ENCODE measurements at regions not wholly inside any gene's neighbourhood (a gene's known extent, or its start where the extent isn't known, plus 50 kb on each side); places are given as distances from the start of the nearest gene placed in this dataset.

DNA sequence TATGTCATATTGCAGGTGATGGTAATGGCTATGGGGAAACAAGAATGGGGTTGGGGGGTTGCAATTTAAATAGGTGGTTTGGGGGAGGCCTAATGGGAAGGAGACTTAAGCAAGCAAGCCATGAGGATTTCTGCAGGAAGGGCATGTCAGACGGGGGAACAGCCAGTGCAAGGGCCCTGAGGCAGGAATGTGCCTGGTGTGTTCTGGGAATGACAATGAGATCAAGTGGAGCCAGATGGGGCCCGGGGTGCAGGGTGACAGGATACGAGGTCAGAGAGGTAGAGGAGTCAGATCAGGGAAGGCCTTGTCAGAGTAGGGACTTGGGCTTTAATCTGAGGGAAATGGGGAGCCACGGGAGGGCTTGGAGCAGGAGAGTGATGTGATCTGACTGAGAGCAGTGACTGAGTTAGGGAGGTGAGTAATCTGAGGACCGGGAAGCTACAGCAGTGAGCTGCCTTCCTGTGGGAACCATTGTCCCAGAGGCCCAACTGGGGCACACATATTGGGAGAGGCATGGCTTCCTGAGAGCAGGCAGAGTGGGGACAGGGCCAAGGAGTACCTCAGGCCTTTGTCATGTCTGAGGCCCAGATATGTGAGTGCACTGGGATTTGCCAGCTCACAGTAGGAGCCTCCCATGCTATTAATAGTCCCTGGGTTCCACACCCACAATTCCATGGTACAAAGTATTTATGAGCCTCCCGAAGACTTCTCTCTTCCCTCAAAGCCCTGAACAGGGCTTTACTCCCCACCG lies 139.8 kb downstream of the BCOR start:
- no peak for TF ChIP-seq POLR2AphosphoS5 (IDR thresholded peaks at IDR 0.05)
- TF ChIP-seq, protein P1, sequence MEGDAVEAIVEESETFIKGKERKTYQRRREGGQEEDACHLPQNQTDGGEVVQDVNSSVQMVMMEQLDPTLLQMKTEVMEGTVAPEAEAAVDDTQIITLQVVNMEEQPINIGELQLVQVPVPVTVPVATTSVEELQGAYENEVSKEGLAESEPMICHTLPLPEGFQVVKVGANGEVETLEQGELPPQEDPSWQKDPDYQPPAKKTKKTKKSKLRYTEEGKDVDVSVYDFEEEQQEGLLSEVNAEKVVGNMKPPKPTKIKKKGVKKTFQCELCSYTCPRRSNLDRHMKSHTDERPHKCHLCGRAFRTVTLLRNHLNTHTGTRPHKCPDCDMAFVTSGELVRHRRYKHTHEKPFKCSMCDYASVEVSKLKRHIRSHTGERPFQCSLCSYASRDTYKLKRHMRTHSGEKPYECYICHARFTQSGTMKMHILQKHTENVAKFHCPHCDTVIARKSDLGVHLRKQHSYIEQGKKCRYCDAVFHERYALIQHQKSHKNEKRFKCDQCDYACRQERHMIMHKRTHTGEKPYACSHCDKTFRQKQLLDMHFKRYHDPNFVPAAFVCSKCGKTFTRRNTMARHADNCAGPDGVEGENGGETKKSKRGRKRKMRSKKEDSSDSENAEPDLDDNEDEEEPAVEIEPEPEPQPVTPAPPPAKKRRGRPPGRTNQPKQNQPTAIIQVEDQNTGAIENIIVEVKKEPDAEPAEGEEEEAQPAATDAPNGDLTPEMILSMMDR (IDR thresholded peaks at IDR 0.05): no peak
- TF ChIP-seq POLR2A (IDR thresholded peaks at IDR 0.05): no peak
- Histone ChIP-seq H3K9me3 (peaks cover 0 to 7% of the 10 kb centered on the region in 2 donors), H3K27me3 (peaks cover 0 to 48% of the 10 kb centered on the region in 2 donors), H3K36me3 (no peaks in the 10 kb centered on the region), H3K4me1 (no peaks in the 10 kb centered on the region), H3K4me3 (no peak overlapping the region), H3K27ac (peak overlapping the region in 1 of 2 donors; percentile 1)
- intact Hi-C loops (cut with DNase I; ENCODE audit: low total_unique reads): no loop called here
- DNase-seq (ENCODE audit: low spot score in 2 of 2): no peak

GRCh38 chrX:39958850-39959249 lies 138.9 kb downstream of the BCOR start:
- TF ChIP-seq, protein P1 (IDR thresholded peaks at IDR 0.05): no peak
- TF ChIP-seq POLR2AphosphoS5 (IDR thresholded peaks at IDR 0.05) (no peak), POLR2A (IDR thresholded peaks at IDR 0.05) (no peak)
- peaks cover 0 to 45% of the 10 kb centered on the region in 2 donors for H3K27me3 ChIP-seq

DNA sequence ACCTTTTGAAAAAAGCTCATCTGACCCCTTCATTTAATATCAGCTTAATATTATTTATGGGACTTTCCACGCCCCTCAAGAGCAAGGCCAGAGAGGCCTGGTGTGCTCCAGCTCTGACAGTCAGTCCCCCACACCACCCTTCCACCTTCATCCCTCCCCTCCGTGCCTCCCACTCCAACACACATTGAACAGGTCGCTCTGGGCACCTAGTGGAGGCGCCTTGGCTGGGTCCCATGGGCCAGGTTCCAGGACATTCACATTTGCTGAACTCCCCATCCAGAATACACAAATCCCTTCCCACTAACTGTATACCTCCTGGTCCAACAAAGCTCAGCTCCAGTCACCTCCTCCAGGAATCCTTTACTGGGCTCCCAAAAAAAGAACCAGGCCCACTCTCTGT lies 137.5 kb downstream of the BCOR start:
- peaks cover 0 to 22% of the 10 kb centered on the region in 2 donors for H3K9me3 ChIP-seq
- no peak overlapping the region for H3K4me3 ChIP-seq
- no peak for DNase-seq (ENCODE audit: low spot score in 2 of 2)
- TF ChIP-seq, protein P1 (IDR thresholded peaks at IDR 0.05): no peak
- TF ChIP-seq POLR2AphosphoS5 (IDR thresholded peaks at IDR 0.05) (no peak), POLR2A (IDR thresholded peaks at IDR 0.05) (no peak)
- H3K36me3 ChIP-seq: no peaks in the 10 kb centered on the region
- no peak overlapping the region for H3K27ac ChIP-seq
- intact Hi-C loops (cut with DNase I; ENCODE audit: low total_unique reads): no loop called here
- H3K4me1 ChIP-seq: no peaks in the 10 kb centered on the region
- H3K27me3 ChIP-seq: peaks cover 0 to 35% of the 10 kb centered on the region in 2 donors

More at GRCh38 chrX:39958850-39959249, 138.9 kb downstream of the BCOR start:
- no peaks in the 10 kb centered on the region for H3K4me1 ChIP-seq
- peaks cover 0 to 14% of the 10 kb centered on the region in 2 donors for H3K9me3 ChIP-seq
- H3K27ac ChIP-seq: peak overlapping the region in 1 of 2 donors; percentile 1
- intact Hi-C loops (cut with DNase I; ENCODE audit: low total_unique reads): no loop called here
- no peak overlapping the region for H3K4me3 ChIP-seq
- H3K36me3 ChIP-seq: no peaks in the 10 kb centered on the region
- no peak for DNase-seq (ENCODE audit: low spot score in 2 of 2)

DNA sequence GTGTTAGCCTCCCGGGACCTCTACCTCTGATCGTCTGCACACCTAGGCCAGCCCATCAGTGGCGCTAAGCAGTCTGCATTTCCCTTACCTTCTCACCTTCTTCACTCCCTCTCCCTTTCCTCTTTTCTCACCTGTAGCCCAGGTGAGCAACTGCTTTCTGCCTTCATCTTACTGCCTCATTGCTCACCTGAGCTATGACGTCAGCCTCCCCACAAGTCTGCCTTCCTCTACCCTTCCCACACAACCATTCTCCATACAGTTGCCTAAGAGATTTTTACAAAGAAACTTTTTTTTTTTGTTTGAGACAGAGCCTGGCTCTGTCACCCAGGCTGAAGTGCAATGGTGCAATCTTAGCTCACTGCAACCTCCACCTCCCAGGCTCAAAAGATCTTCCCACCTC lies 136.3 kb downstream of the BCOR start:
- no peak overlapping the region for H3K27ac ChIP-seq
- peaks cover 0 to 22% of the 10 kb centered on the region in 2 donors for H3K9me3 ChIP-seq
- no peak overlapping the region for H3K4me3 ChIP-seq
- H3K36me3 ChIP-seq: no peaks in the 10 kb centered on the region
- DNase-seq (ENCODE audit: low spot score in 2 of 2): no peak
- peaks cover 0 to 29% of the 10 kb centered on the region in 2 donors for H3K27me3 ChIP-seq
- TF ChIP-seq POLR2AphosphoS5 (IDR thresholded peaks at IDR 0.05) (no peak), POLR2A (IDR thresholded peaks at IDR 0.05) (no peak)
- TF ChIP-seq, protein P1 (IDR thresholded peaks at IDR 0.05): no peak
- H3K4me1 ChIP-seq: no peaks in the 10 kb centered on the region
- intact Hi-C loops (cut with DNase I; ENCODE audit: low total_unique reads): no loop called here

DNA sequence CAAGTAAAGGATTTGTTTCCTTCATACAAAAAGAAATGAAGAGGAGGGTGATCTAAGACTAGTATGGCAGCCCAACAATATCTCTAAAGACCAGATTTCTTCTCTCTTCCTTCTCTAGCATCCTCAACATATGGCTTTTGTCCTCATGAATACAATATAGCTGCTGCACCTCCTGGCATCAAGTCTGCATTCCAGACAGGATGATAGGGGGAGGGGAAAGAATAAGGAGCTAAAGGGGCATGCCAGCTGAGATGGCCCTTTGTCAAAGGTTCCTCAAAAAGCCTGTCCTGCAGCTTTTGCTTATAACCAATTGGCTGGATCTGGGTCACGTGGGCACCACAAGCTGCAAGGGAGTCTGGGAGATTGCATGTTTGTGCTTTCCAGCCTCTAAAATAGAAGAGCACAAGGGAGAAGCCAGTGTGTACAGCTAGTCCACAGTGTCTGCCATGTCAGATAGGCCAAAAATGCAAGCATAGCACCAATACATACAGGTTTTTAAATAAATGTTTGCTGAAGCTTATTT lies 132.6 kb downstream of the BCOR start:
- no peak for TF ChIP-seq POLR2AphosphoS5 (IDR thresholded peaks at IDR 0.05)
- TF ChIP-seq, protein P1 (IDR thresholded peaks at IDR 0.05): no peak
- no peak for TF ChIP-seq POLR2A (IDR thresholded peaks at IDR 0.05)
- H3K36me3 ChIP-seq: no peaks in the 10 kb centered on the region
- H3K27ac ChIP-seq: no peak overlapping the region
- no peaks in the 10 kb centered on the region for H3K4me1 ChIP-seq
- intact Hi-C loops (cut with DNase I; ENCODE audit: low total_unique reads): no loop called here
- DNase-seq (ENCODE audit: low spot score in 2 of 2): no peak
- peaks cover 0 to 22% of the 10 kb centered on the region in 2 donors for H3K9me3 ChIP-seq
- peaks cover 0 to 34% of the 10 kb centered on the region in 2 donors for H3K27me3 ChIP-seq
- no peak overlapping the region for H3K4me3 ChIP-seq
